Pancreas (tissue), 10 donors: ENCODE measurements at regions not wholly inside any gene's neighbourhood (a gene's known extent, or its start where the extent isn't known, plus 50 kb on each side); places are given as distances from the start of the nearest gene placed in this dataset.

Experiments used
- ATAC-seq, 4 donors: fragments of 200-7000 bp; cut with Tn5 transposase; one replicate each; pipeline versions ENCODE4 v1.8.0 to v1.9.1; 2020; ENCODE audit warnings: mild to moderate bottlenecking in 4 of 4, moderate library complexity in 4 of 4
- DNase-seq, 6 donors: peaks; one replicate each; pipeline ENCODE4 v3.0.0-alpha.2; 2020
- FAIRE-seq: peaks from 2 replicates; lab custom pipeline; 2012; peaks lifted over from hg19 to GRCh38; lab: Jason Lieb, UNC
- H3K27ac ChIP-seq, 4 donors: fragments of 200-600 bp; sonication (generic); 1 replicate in 3 of 4; 2 replicates in 1 of 4; pipeline versions ENCODE4 v1.5.0 to v1.8.0; 2020
- H3K27me3 ChIP-seq, 4 donors: fragments of 200-600 bp; one replicate each; pipeline ENCODE4 v1.8.0; 2021
- H3K36me3 ChIP-seq, 3 donors: fragments of 200-600 bp; sonication (generic) in 1 of 3; one replicate each; pipeline versions ENCODE4 v1.5.0 to v1.8.0; 2020 to 2021
- H3K4me1 ChIP-seq, 3 donors: fragments of 200-600 bp; one replicate each; pipeline ENCODE4 v1.8.0; 2021
- H3K4me3 ChIP-seq, 4 donors: fragments of 200-600 bp; sonication (generic) in 2 of 4; one replicate each; pipeline versions ENCODE4 v1.5.0 to v1.8.0; 2020 to 2021
- H3K9me3 ChIP-seq, 4 donors: fragments of 200-600 bp; one replicate each; pipeline ENCODE4 v1.8.0; 2021
- CTCF ChIP-seq, 4 donors: fragments of 200-600 bp; sonication (generic) in 3 of 4; IDR thresholded peaks; one replicate each; pipeline versions ENCODE4 v1.5.0 to v1.8.0; 2021; ENCODE audit warnings: antibody characterized with exemption in 4 of 4
- WGBS, 2 donors: extraction: QIAGEN DNeasy Blood & Tissue Kit; methylation state at CpG; one replicate each; pipeline ENCODE4 v1.1.7; 2013; 5-methylcytosine and 5-hydroxymethylcytosine counted together
- intact Hi-C, 3 donors: fragments of 100-400 bp; cut with DNase I; formaldehyde crosslinking; loops; one replicate each; pipeline versions ENCODE4 v1.11.1 to v1.14.2; 2022
- donor health status: healthy with polysubstance abuse.
- donor health status: DM: no; HTN: no; CAD: no; lungs with moderate emphysema.
- donor health status: DM: no; HTN: no; CAD: no.
- donor health status: control.
- donor health status: control.
- donor health status: Bipolar disorder and iron deficiency.
- donor health status: DM: yes; HTN: yes; CAD: no.
- donor health status: DM: no; HTN: no; CAD: no.
- donor health status: DM: no; HTN: no; CAD: no.
- donor health status: DM: yes; HTN: yes; CAD: no.

GRCh38 chr11:100543386-100543785 is 143.7 kb upstream of the ARHGAP42 start:
- no peak overlapping the region for H3K27ac ChIP-seq
- H3K9me3 ChIP-seq = no peaks in the 10 kb centered on the region
- ATAC-seq (no peak), DNase-seq (no peak), FAIRE-seq (no peak)
- H3K27me3 ChIP-seq = no peaks in the 10 kb centered on the region
- no peak overlapping the region for H3K4me3 ChIP-seq
- H3K4me1 ChIP-seq = no peaks in the 10 kb centered on the region
- intact Hi-C loops = no loop called here
- H3K36me3 ChIP-seq = no peaks in the 10 kb centered on the region
- TF ChIP-seq CTCF (IDR thresholded peaks at IDR 0.05) = no peak

- FAIRE-seq (no peak), DNase-seq (no peak), ATAC-seq (no peak)
- H3K4me3 ChIP-seq = no peak overlapping the region
- WGBS, 2 donors = 71 to 92% methylated on average over 2 of the region's 2 CpGs
- no peaks in the 10 kb centered on the region for H3K27me3 ChIP-seq
- intact Hi-C loops = no loop called here
- H3K9me3 ChIP-seq = no peaks in the 10 kb centered on the region
- H3K27ac ChIP-seq = no peak overlapping the region
- no peaks in the 10 kb centered on the region for H3K4me1 ChIP-seq
- no peak for TF ChIP-seq CTCF (IDR thresholded peaks at IDR 0.05)
- no peaks in the 10 kb centered on the region for H3K36me3 ChIP-seq
These were observed 141.5 kb upstream of the ARHGAP42 start for GRCh38 chr11:100545556-100545955.

- FAIRE-seq (no peak), ATAC-seq (no peak), DNase-seq (no peak)
- Histone ChIP-seq H3K4me3 (no peak overlapping the region), H3K9me3 (no peaks in the 10 kb centered on the region), H3K27ac (no peak overlapping the region), H3K27me3 (no peaks in the 10 kb centered on the region), H3K36me3 (no peaks in the 10 kb centered on the region), H3K4me1 (no peaks in the 10 kb centered on the region)
- TF ChIP-seq CTCF (IDR thresholded peaks at IDR 0.05) = no peak
- WGBS, 2 donors = 94% methylated on average over 1 of the region's 1 CpG
- intact Hi-C loops = no loop called here
These were observed 141.1 kb upstream of the ARHGAP42 start for GRCh38 chr11:100545970-100546369.

- no peaks in the 10 kb centered on the region for H3K9me3 ChIP-seq
- H3K27me3 ChIP-seq = no peaks in the 10 kb centered on the region
- WGBS, 2 donors = 83 to 84% methylated on average over 2 of the region's 2 CpGs
- no peak overlapping the region for H3K4me3 ChIP-seq
- ATAC-seq (peak in 1 of 4 donors; percentile 29), DNase-seq (no peak), FAIRE-seq (no peak)
- intact Hi-C loops = no loop called here
- H3K27ac ChIP-seq = no peak overlapping the region
- no peaks in the 10 kb centered on the region for H3K36me3 ChIP-seq
- H3K4me1 ChIP-seq = no peaks in the 10 kb centered on the region
- no peak for TF ChIP-seq CTCF (IDR thresholded peaks at IDR 0.05)
These were observed 140.4 kb upstream of the ARHGAP42 start for GRCh38 chr11:100546714-100547113.

- H3K36me3 ChIP-seq = no peaks in the 10 kb centered on the region
- no peak for TF ChIP-seq CTCF (IDR thresholded peaks at IDR 0.05)
- FAIRE-seq (no peak), ATAC-seq (no peak), DNase-seq (no peak)
- H3K27me3 ChIP-seq = no peaks in the 10 kb centered on the region
- no peak overlapping the region for H3K4me3 ChIP-seq
- no peaks in the 10 kb centered on the region for H3K4me1 ChIP-seq
- 90 to 94% methylated on average over 2 of the region's 2 CpGs for WGBS, 2 donors
- H3K9me3 ChIP-seq = no peaks in the 10 kb centered on the region
- no peak overlapping the region for H3K27ac ChIP-seq
- intact Hi-C loops = no loop called here
These were observed 136.8 kb upstream of the ARHGAP42 start for GRCh38 chr11:100550298-100550697.
